Mammary epithelial cell (primary cell): ENCODE measurements at regions not wholly inside any gene's neighbourhood (a gene's known extent, or its start where the extent isn't known, plus 50 kb on each side); places are given as distances from the start of the nearest gene placed in this dataset.

Experiments
- CTCF ChIP-seq, 2 donors: IDR thresholded peaks in 1 of 2; conservative IDR thresholded peaks in 1 of 2; 2 replicates each; pipeline ENCODE4 v1.5.1; 2011 to 2012; ENCODE audit warnings: inconsistent platforms in 2 of 2, low read length in 2 of 2, mild to moderate bottlenecking in 2 of 2, control low read depth in 1 of 2, low read depth in 1 of 2; ENCODE audit not compliant: insufficient read depth in 1 of 2; ENCODE audit errors: extremely low read depth in 1 of 2
- EZH2 ChIP-seq: IDR thresholded peaks from 2 replicates; pipeline ENCODE4 v1.6.1; 2012; ENCODE audit warnings: low read length, inconsistent platforms, borderline replicate concordance

GRCh38 chr20:56808117-56808725, 179.1 kb downstream of the TFAP2C start:
- TF ChIP-seq CTCF (conservative IDR thresholded peaks at IDR 0.05 in 1 of 2, IDR thresholded peaks at IDR 0.05 in 1 of 2; ENCODE audit: extremely low read depth in 1 of 2, insufficient read depth in 1 of 2, low read depth in 1 of 2, low read length in 2 of 2) (no peak), EZH2 (no peak)
